Left renal pelvis (tissue), 4 donors: ENCODE measurements at regions not wholly inside any gene's neighbourhood (a gene's known extent, or its start where the extent isn't known, plus 50 kb on each side); places are given as distances from the start of the nearest gene placed in this dataset.
A peak's percentile ranks its signal among the peaks of the same experiment; 100 is the strongest.
"Not testable (repeated sequence)": the region's sequence is repeated elsewhere in the genome, so short reads cannot be mapped to it uniquely, and the experiment has no call there.

Source experiments
- DNase-seq, 4 donors: peaks; one replicate each; pipeline ENCODE4 v3.0.0-alpha.2; 2013; ENCODE audit warnings: low read depth in 4 of 4, low spot score in 3 of 4

- DNase-seq, result no peak
Observed at GRCh38 chr7:26958834-26959233, 94.4 kb upstream of the SKAP2 start.

- no peak for DNase-seq
Observed at GRCh38 chr7:26955516-26955915, 91.1 kb upstream of the SKAP2 start.

GRCh38 chr7:26954951-26955350, 90.6 kb upstream of the SKAP2 start:
- peak in 3 of 4 donors; percentile 8 to 14 (median 12) for DNase-seq

GRCh38 chr7:26951407-26951950, 87.1 kb upstream of the SKAP2 start:
- DNase-seq, result no peak

- DNase-seq, result no peak
Observed at GRCh38 chr7:26950889-26951288, 86.5 kb upstream of the SKAP2 start.

GRCh38 chr7:26949319-26949718, 84.9 kb upstream of the SKAP2 start:
- no peak for DNase-seq

GRCh38 chr7:26948617-26949118, 84.3 kb upstream of the SKAP2 start:
- DNase-seq, result no peak

GRCh38 chr7:26944501-26945358, 80.3 kb upstream of the SKAP2 start:
- no peak for DNase-seq

- no peak for DNase-seq
Observed at GRCh38 chr7:26937939-26938623, 73.7 kb upstream of the SKAP2 start.

GRCh38 chr7:26937306-26937705, 72.9 kb upstream of the SKAP2 start:
- DNase-seq, result no peak

GRCh38 chr7:26932616-26933015, 68.2 kb upstream of the SKAP2 start:
- DNase-seq, result not testable (repeated sequence)

GRCh38 chr7:26930845-26931244, 66.5 kb upstream of the SKAP2 start:
- DNase-seq, result no peak

- DNase-seq, result no peak
Observed at GRCh38 chr7:26930201-26930600, 65.8 kb upstream of the SKAP2 start.

GRCh38 chr7:26928703-26929347, 64.4 kb upstream of the SKAP2 start:
- DNase-seq, result no peak

GRCh38 chr7:26925768-26926167, 61.4 kb upstream of the SKAP2 start:
- no peak for DNase-seq

GRCh38 chr7:26924149-26924767, 59.9 kb upstream of the SKAP2 start:
- no peak for DNase-seq

GRCh38 chr7:26919906-26920493, 55.6 kb upstream of the SKAP2 start:
- DNase-seq, result no peak

GRCh38 chr7:26918241-26918640, 53.9 kb upstream of the SKAP2 start:
- no peak for DNase-seq

GRCh38 chr7:26916779-26917320, 52.5 kb upstream of the SKAP2 start:
- DNase-seq, result no peak

GRCh38 chr7:26916336-26916735, 51.9 kb upstream of the SKAP2 start:
- no peak for DNase-seq
